Stimulated activated CD8-positive, alpha-beta memory T cell treated with anti-CD3 and anti-CD28 coated beads, Interleukin-4, amount 100 ng/mL, for 4 hours (primary cell): ENCODE measurements at regions not wholly inside any gene's neighbourhood (a gene's known extent, or its start where the extent isn't known, plus 50 kb on each side); places are given as distances from the start of the nearest gene placed in this dataset.
"Not testable (repeated sequence)": the region's sequence is repeated elsewhere in the genome, so short reads cannot be mapped to it uniquely, and the experiment has no call there.

Experiments
- DNase-seq, 2 donors: peaks; one replicate each; pipeline ENCODE4 v3.0.0-alpha.2; 2020; ENCODE audit warnings: low read depth in 2 of 2, low spot score in 1 of 2

GRCh38 chr11:71129624-71130023, 122.8 kb downstream of the SHANK2 start:
- DNase-seq, result no peak

- DNase-seq, result no peak
Observed at GRCh38 chr11:71127806-71128205, 124.6 kb downstream of the SHANK2 start.

GRCh38 chr11:71126401-71126800, 126.0 kb downstream of the SHANK2 start:
- DNase-seq, result not testable (repeated sequence)

- no peak for DNase-seq
Observed at GRCh38 chr11:71125150-71125549, 127.2 kb downstream of the SHANK2 start.

- no peak for DNase-seq
Observed at GRCh38 chr11:71124127-71124526, 128.2 kb downstream of the SHANK2 start.

- DNase-seq, result no peak
Observed at GRCh38 chr11:71120471-71120896, 131.9 kb downstream of the SHANK2 start.

GRCh38 chr11:71119656-71120269, 132.6 kb downstream of the SHANK2 start:
- no peak for DNase-seq

- DNase-seq, result no peak
Observed at GRCh38 chr11:71118671-71119250, 133.6 kb downstream of the SHANK2 start.

- DNase-seq, result no peak
Observed at GRCh38 chr11:71117311-71117710, 135.1 kb downstream of the SHANK2 start.

- no peak for DNase-seq
Observed at GRCh38 chr11:71116693-71117040, 135.7 kb downstream of the SHANK2 start.

GRCh38 chr11:71115770-71116692, 136.3 kb downstream of the SHANK2 start:
- DNase-seq, result no peak

GRCh38 chr11:71114124-71114851, 138.1 kb downstream of the SHANK2 start:
- DNase-seq, result no peak

GRCh38 chr11:71112990-71113389, 139.4 kb downstream of the SHANK2 start:
- no peak for DNase-seq

GRCh38 chr11:71112454-71112853, 139.9 kb downstream of the SHANK2 start:
- no peak for DNase-seq

GRCh38 chr11:71109586-71109985, 142.8 kb downstream of the SHANK2 start:
- DNase-seq, result no peak

GRCh38 chr11:71109186-71109585, 143.2 kb downstream of the SHANK2 start:
- DNase-seq, result no peak

- DNase-seq, result no peak
Observed at GRCh38 chr11:71108013-71108865, 144.1 kb downstream of the SHANK2 start.

- DNase-seq, result no peak
Observed at GRCh38 chr11:71106671-71107070, 145.7 kb downstream of the SHANK2 start.

- DNase-seq, result no peak
Observed at GRCh38 chr11:71103266-71103665, 149.1 kb downstream of the SHANK2 start.

- no peak for DNase-seq
Observed at GRCh38 chr11:71102251-71102995, 150.0 kb downstream of the SHANK2 start.
